HEK293T (cell line): ENCODE measurements at regions not wholly inside any gene's neighbourhood (a gene's known extent, or its start where the extent isn't known, plus 50 kb on each side); places are given as distances from the start of the nearest gene placed in this dataset.
"Not testable (repeated sequence)": the region's sequence is repeated elsewhere in the genome, so short reads cannot be mapped to it uniquely, and the experiment has no call there.

Source experiments
- ARNT ChIP-seq: fragments of 450-650 bp; IDR thresholded peaks from 2 replicates; pipeline ENCODE4 v1.6.1; 2017; ENCODE audit warnings: mild to moderate bottlenecking
- BHLHE40 ChIP-seq: fragments of 450-650 bp; IDR thresholded peaks from 2 replicates; pipeline ENCODE4 v1.6.1; 2016; ENCODE audit warnings: mild to moderate bottlenecking, moderate library complexity, borderline replicate concordance
- CTBP1 ChIP-seq: fragments of 450-650 bp; IDR thresholded peaks from 2 replicates; pipeline ENCODE4 v1.6.1; 2016; ENCODE audit warnings: borderline replicate concordance
- ELF4 ChIP-seq: fragments of 450-650 bp; IDR thresholded peaks from 2 replicates; pipeline ENCODE4 v1.6.1; 2017; ENCODE audit warnings: antibody characterized with exemption
- FOXA1 ChIP-seq: fragments of 450-650 bp; IDR thresholded peaks from 2 replicates; pipeline ENCODE4 v1.6.1; 2016; ENCODE audit warnings: mild to moderate bottlenecking
- FOXK2 ChIP-seq: fragments of 450-650 bp; IDR thresholded peaks from 2 replicates; pipeline ENCODE4 v1.6.1; 2016; ENCODE audit warnings: mild to moderate bottlenecking
- FOXM1 ChIP-seq: fragments of 450-650 bp; IDR thresholded peaks from 2 replicates; pipeline ENCODE4 v1.6.1; 2017; ENCODE audit warnings: mild to moderate bottlenecking, borderline replicate concordance
- HDGF ChIP-seq: fragments of 450-650 bp; IDR thresholded peaks from 2 replicates; pipeline ENCODE4 v1.6.1; 2017; ENCODE audit warnings: antibody characterized with exemption, borderline replicate concordance
- L3MBTL2 ChIP-seq: fragments of 450-650 bp; conservative IDR thresholded peaks from 2 replicates; pipeline ENCODE4 v1.6.1; 2016; ENCODE audit warnings: mild to moderate bottlenecking
- NFRKB ChIP-seq: fragments of 450-650 bp; IDR thresholded peaks from 2 replicates; pipeline ENCODE4 v1.6.1; 2016; ENCODE audit warnings: mild to moderate bottlenecking, moderate library complexity
- SP1 ChIP-seq: fragments of 450-650 bp; IDR thresholded peaks from 2 replicates; pipeline ENCODE4 v1.6.1; 2017
- SUZ12 ChIP-seq: fragments of 450-650 bp; IDR thresholded peaks from 2 replicates; pipeline ENCODE4 v1.6.1; 2016; ENCODE audit warnings: mild to moderate bottlenecking
- TF ChIP-seq, protein P1 (sequence below): fragments of 450-650 bp; IDR thresholded peaks from 2 replicates; pipeline ENCODE4 v1.6.1; 2016

DNA sequence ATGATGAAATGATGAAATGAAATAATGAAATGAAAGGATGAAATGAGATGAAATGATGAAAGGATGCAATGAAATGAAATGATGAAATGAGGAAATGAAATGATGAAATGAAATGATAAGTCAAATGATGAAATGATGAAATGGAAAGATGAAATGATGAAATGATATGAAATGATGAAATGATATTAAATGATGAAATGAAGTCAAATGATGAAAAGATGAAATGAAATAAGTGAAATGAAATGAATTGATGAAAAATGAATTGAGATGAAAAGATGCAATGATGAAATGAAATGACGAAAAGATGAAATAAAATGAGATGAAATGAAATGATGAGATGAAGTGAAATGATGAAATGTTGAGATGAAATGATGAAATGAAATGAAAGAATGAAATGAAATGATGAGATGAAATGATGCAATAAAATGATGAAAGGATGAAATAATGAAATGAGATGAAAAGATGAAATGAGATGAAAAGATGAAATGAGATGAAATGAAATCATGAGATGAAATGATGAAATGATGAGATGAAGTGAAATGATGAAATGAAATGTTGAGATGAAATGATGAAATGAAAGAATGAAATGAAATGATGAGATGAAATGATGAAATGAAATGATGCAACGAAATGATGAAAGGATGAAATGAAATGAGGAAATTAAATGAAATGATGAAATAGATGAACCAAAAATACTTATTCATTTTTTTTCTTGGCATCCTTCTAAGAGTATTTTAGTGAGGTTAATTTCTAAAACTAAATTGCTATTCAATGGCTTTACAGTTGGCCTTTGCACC lies 139.8 kb upstream of the ERV3-1 start:
- not testable (repeated sequence) for TF ChIP-seq HDGF, FOXM1, CTBP1, SP1, FOXA1, NFRKB, BHLHE40, FOXK2, L3MBTL2, ELF4, SUZ12, ARNT
- TF ChIP-seq, protein P1, sequence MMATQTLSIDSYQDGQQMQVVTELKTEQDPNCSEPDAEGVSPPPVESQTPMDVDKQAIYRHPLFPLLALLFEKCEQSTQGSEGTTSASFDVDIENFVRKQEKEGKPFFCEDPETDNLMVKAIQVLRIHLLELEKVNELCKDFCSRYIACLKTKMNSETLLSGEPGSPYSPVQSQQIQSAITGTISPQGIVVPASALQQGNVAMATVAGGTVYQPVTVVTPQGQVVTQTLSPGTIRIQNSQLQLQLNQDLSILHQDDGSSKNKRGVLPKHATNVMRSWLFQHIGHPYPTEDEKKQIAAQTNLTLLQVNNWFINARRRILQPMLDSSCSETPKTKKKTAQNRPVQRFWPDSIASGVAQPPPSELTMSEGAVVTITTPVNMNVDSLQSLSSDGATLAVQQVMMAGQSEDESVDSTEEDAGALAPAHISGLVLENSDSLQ: not testable (repeated sequence)
